GM08714 (cell line): ENCODE measurements at regions not wholly inside any gene's neighbourhood (a gene's known extent, or its start where the extent isn't known, plus 50 kb on each side); places are given as distances from the start of the nearest gene placed in this dataset.

Source experiments
- H3K4me3 ChIP-seq: fragments of 200-500 bp; sonication (Bioruptor generic); 2 replicates; pipeline ENCODE4 v1.5.1; 2014; ENCODE audit warnings: mild to moderate bottlenecking, low read length, inconsistent platforms
- ZNF274 ChIP-seq: IDR thresholded peaks from 2 replicates; pipeline ENCODE4 v1.6.1; 2012; ENCODE audit warnings: mild to moderate bottlenecking, low read depth, low read length

- no peak for TF ChIP-seq ZNF274
- H3K4me3 ChIP-seq: no peak overlapping the region
Measured at GRCh38 chr13:40213779-40214178, 452.7 kb downstream of the FOXO1 start.

GRCh38 chr13:40215311-40215710 lies 451.1 kb downstream of the FOXO1 start:
- no peak overlapping the region for H3K4me3 ChIP-seq
- no peak for TF ChIP-seq ZNF274

DNA sequence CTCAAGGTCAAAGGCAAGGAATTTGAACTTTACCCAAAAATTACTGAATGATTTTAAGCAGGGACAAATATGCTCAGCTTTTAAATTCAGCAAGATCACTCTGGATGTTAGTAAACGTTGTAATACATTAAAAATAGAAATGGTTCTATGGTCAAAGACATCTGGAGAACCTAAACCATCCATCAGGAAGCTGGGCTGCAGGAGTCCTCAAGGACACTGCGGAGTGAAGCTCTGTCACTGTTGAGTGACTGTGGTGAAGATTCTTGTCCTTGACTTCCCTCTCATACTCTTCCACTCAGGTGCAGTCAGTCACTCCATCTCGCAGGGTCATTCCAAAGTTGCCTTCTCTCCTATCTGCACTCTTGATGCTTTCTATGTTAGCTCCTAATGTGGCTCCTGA lies 450.7 kb downstream of the FOXO1 start:
- H3K4me3 ChIP-seq: no peak overlapping the region
- no peak for TF ChIP-seq ZNF274

DNA sequence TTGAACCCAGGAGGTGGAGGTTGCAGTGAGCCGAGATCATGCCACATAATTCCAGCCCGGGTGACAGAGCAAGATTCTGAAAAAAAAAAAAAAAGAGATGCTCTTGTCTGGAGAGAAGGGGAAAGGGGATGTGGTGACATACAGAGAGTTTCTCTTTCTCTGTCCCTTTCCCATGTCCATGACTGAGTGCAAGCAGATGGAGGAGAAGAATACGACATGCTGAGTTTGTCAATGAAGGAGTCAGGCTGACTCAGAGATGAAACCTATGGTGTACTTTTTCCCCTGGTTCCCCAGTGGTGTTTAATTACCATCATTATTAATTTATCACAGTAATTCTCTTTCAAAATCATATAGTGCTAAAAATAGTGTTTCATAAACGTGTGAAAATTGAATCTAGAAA lies 448.8 kb downstream of the FOXO1 start:
- TF ChIP-seq ZNF274: no peak

DNA sequence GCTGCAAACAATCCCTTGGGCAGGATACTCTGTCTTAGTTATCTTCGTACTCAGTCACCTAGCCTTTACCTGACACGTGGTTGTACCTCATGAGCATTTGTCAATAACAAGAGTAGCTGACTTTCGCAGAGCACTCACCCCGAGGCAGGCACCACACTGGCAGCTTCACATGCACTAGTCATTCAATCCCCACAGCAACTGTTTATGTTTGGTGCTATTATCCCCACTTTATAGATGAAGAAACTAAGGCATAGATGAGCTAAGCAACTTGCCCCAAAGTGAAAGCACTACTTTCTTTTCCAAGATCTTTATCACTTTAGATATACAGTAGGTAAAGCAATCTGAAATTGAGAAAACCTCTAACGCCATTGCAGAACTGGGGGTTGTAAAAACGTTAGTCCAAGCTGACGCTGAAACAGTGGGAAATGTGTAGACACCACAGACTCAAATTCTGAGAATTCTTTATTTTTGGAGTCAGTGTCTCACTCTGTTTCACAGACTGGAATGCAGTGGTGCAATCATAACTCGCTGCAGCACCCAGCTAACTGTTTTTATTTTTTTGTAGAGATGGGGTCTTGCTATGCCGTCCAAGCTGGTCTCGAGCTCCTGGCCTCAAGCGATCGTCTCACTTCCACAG lies 446.0 kb downstream of the FOXO1 start:
- TF ChIP-seq ZNF274: no peak

More for the DNA sequence above, 448.8 kb downstream of the FOXO1 start:
- no peak overlapping the region for H3K4me3 ChIP-seq

DNA sequence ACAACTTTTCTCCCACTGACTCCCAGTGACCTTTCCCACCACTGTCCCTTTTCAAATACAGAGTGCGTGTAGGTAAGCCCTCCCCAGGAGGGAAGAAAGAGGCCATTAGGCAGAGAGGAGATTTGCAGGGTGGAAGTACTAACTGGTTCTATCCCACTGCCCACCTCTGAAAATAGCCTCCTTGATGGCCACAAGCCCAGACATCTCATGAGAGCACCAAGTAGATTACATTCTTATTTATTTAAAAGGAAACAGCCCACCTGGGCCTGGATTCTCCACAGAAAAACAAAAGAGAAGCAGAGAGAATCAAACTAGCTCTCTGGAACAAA lies 445.3 kb downstream of the FOXO1 start:
- H3K4me3 ChIP-seq: no peak overlapping the region
- no peak for TF ChIP-seq ZNF274

More for the DNA sequence above, 446.0 kb downstream of the FOXO1 start:
- H3K4me3 ChIP-seq: no peak overlapping the region

- no peak overlapping the region for H3K4me3 ChIP-seq
- TF ChIP-seq ZNF274: no peak
Measured at GRCh38 chr13:40221460-40222201, 444.8 kb downstream of the FOXO1 start.

- no peak for TF ChIP-seq ZNF274
- no peak overlapping the region for H3K4me3 ChIP-seq
Measured at GRCh38 chr13:40223585-40223984, 442.9 kb downstream of the FOXO1 start.

DNA sequence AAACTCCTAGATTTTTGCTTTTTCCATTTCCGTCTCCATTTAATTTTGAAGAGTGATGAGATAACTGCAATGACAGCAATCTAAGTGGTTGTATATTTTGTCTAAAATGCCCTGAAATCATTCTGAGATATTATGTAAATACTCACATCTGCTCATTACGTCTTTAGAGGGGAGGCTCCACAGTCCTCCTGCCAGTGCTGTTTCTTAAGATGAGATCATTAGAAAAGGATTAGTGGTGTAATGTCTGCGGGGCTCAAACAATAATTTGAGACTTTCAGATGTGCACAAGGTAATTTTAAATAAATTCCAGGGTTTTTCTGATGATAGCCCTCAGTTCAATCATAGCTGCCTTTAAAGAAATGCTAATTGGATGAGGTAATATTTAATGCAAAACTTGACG lies 437.9 kb downstream of the FOXO1 start:
- H3K4me3 ChIP-seq: no peak overlapping the region
- no peak for TF ChIP-seq ZNF274

- H3K4me3 ChIP-seq: no peak overlapping the region
- no peak for TF ChIP-seq ZNF274
Measured at GRCh38 chr13:40228990-40229389, 437.5 kb downstream of the FOXO1 start.

DNA sequence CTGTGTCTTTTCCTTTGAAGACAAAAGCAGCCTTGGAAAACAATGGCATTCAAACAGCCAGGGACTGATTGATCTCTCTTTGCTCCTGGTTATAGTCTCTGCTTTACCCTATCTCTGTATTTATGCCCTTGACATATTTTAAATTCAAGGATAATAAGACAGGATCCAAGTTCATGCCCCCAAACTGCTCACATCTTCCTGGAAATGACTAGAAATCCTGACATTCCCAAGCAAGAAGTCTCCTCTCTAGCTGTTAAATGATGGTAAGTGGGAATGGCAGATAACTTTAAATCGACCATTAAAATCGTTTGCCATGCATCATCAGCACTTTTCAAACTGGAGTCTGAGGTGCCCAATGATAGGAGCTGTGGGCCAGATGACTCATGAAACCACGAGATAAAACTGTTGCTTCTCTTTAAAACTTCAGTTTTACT lies 435.6 kb downstream of the FOXO1 start:
- H3K4me3 ChIP-seq: no peak overlapping the region
- no peak for TF ChIP-seq ZNF274

DNA sequence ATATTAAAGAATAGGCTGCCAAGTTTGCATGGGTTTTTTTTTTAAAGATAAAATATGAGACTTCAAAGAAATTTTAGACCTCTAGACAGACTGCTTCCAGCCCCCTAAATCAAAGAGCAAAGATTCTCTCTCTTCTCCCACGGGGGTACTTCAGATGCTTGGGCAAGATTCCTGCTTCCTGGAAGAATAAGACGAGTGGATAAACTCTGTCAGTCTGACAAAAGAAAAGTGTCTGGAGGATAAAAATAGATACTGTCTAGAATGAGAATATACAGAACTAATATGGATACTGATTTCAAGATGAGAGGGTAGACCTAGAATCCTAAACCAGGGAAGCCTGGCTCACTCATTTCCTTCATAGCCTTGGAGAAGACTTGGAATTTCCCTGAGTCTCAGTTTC lies 435.1 kb downstream of the FOXO1 start:
- no peak for TF ChIP-seq ZNF274
- H3K4me3 ChIP-seq: no peak overlapping the region

DNA sequence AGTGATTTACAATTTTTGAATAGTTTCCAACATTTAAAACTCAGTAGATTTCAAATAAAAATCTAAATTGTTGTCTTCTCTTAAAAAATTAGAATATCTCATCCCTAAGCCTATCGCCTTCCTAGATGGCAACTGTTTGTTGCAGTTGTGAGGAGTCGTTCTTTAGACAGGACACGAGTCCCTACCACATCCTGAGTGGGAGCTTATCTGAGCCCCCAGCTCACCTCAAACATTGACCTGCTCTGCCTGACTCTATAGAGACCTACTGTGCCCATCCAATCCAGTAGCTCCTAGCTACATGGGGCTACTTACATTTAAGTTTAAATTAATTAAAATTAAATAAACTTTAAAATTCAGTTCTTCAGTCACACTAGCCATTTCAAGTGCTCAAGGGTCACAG lies 434.7 kb downstream of the FOXO1 start:
- no peak overlapping the region for H3K4me3 ChIP-seq
- TF ChIP-seq ZNF274: no peak

DNA sequence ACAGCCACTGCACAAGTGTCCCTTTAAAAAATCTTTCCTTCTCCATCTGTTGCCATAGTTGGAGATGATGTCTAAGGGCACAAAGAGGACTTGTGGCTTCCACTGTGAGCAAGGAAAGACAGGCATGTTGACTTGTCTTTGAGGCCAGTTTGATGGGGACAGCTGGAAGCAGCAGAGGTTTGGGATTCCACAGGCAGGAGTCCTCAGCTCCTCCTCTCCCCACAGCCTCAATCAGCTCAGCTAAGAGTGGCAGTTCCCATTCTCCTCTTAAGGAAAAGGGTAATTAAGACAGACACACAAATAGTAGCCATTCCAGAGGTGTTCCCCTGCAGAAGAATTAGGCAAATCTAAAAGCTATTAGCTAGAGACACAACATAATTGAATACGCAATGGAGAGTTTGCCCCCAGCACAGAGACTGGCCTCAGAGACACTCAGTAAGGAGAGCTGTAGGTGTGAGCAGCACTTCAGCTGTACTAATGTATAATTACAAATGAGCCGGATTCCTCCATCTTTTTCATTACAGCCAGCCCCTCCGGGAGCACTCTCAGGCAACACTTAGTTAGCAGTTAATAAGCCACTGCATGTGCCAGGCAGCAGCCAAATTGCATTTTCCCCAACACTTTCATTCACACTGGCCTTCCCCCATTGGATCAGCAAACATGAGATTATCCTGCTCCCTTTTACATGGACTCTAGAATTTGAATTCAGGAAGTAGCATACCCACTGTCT lies 434.0 kb downstream of the FOXO1 start:
- TF ChIP-seq ZNF274: no peak
- H3K4me3 ChIP-seq: no peak overlapping the region

DNA sequence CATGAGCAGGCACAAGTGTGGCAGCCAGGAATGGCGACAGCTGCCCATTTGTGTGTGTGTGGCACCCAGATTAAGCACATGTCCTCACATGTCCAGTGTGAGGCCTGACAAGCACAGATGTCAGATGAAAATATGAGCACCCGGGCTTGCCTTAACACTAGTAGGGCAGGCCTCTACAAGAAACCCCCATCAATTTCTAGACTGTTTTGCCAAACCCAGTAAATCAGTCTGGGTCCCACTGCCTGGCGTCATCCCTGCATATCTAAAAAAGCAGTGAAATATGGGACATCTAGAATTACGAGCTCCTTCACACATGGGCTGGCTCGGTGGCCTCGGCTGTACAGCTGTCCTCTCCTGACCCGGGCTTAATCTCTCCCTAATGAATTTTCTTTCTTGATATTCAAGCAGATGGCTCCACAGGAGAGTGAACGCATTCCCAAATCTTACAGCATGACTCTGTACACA lies 432.7 kb downstream of the FOXO1 start:
- TF ChIP-seq ZNF274: no peak
- H3K4me3 ChIP-seq: no peak overlapping the region
